ENCODE measurements at regions not wholly inside any gene's neighbourhood (a gene's known extent, or its start where the extent isn't known, plus 50 kb on each side); places are given as distances from the start of the nearest gene placed in this dataset.

DNA sequence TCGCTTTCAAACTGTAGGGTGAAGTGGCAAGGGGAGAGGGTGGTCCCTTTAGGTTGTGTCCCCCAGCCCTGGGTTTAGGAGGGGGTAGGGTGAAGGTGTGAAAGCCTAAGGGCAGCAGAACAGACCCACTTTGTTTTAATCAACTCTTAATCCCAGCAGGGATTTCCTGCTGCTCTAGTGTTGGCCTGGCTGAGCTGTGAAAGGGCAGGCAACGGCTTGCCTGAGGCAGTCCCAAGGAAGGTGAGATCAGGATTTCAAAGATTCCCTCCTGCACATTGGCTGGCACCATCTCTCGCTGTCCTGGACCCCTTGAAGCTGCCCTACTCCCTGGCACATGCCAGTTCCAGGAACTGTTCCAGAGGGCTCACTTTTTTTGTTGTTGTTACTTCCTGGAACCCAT, 221.3 kb downstream of the INSC start:
- Histone ChIP-seq H3K27me3 (ENCODE audit: control insufficient read depth, insufficient read depth, low read length) (no peaks in the 10 kb centered on the region), H3K4me3 (ENCODE audit: low read depth in 2 of 2, low read length in 2 of 2) (no peak overlapping the region), H3K9me3 (ENCODE audit: control insufficient read depth, insufficient read depth, low read depth, low read length) (no peaks in the 10 kb centered on the region), H3K4me1 (ENCODE audit: control insufficient read depth, insufficient read depth, low read length) (no peaks in the 10 kb centered on the region), H3K27ac (ENCODE audit: low read length) (no peak overlapping the region), H3K36me3 (ENCODE audit: control insufficient read depth, insufficient read depth, low read length) (no peaks in the 10 kb centered on the region)
- ATAC-seq (no peak), DNase-seq (ENCODE audit: low read depth, low spot score) (no peak)
- in situ Hi-C loops (cut with HindIII; ENCODE audit: low pct_unique_long_range_greater_than_20kb, low sequenced_read_pairs) (no loop called here), intact Hi-C loops (cut with micrococcal nuclease; ENCODE audit: unreplicated experiment) (no loop called here)
- POLR2A ChIA-PET, result no interaction called here
- CTCF ChIA-PET, result no interaction called here
- no TSS peak for BruUV-seq (replicated peaks)
- TF ChIP-seq SIN3A (IDR thresholded peaks at IDR 0.05; ENCODE audit: borderline replicate concordance, insufficient read depth, low read depth, low read length), result no peak
- TF ChIP-seq, protein P1, sequence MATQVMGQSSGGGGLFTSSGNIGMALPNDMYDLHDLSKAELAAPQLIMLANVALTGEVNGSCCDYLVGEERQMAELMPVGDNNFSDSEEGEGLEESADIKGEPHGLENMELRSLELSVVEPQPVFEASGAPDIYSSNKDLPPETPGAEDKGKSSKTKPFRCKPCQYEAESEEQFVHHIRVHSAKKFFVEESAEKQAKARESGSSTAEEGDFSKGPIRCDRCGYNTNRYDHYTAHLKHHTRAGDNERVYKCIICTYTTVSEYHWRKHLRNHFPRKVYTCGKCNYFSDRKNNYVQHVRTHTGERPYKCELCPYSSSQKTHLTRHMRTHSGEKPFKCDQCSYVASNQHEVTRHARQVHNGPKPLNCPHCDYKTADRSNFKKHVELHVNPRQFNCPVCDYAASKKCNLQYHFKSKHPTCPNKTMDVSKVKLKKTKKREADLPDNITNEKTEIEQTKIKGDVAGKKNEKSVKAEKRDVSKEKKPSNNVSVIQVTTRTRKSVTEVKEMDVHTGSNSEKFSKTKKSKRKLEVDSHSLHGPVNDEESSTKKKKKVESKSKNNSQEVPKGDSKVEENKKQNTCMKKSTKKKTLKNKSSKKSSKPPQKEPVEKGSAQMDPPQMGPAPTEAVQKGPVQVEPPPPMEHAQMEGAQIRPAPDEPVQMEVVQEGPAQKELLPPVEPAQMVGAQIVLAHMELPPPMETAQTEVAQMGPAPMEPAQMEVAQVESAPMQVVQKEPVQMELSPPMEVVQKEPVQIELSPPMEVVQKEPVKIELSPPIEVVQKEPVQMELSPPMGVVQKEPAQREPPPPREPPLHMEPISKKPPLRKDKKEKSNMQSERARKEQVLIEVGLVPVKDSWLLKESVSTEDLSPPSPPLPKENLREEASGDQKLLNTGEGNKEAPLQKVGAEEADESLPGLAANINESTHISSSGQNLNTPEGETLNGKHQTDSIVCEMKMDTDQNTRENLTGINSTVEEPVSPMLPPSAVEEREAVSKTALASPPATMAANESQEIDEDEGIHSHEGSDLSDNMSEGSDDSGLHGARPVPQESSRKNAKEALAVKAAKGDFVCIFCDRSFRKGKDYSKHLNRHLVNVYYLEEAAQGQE (IDR thresholded peaks at IDR 0.05; ENCODE audit: insufficient read depth in 1 of 2, low read depth in 2 of 2, low read length in 1 of 2), result no peak
- TF ChIP-seq, protein P2, sequence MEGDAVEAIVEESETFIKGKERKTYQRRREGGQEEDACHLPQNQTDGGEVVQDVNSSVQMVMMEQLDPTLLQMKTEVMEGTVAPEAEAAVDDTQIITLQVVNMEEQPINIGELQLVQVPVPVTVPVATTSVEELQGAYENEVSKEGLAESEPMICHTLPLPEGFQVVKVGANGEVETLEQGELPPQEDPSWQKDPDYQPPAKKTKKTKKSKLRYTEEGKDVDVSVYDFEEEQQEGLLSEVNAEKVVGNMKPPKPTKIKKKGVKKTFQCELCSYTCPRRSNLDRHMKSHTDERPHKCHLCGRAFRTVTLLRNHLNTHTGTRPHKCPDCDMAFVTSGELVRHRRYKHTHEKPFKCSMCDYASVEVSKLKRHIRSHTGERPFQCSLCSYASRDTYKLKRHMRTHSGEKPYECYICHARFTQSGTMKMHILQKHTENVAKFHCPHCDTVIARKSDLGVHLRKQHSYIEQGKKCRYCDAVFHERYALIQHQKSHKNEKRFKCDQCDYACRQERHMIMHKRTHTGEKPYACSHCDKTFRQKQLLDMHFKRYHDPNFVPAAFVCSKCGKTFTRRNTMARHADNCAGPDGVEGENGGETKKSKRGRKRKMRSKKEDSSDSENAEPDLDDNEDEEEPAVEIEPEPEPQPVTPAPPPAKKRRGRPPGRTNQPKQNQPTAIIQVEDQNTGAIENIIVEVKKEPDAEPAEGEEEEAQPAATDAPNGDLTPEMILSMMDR (IDR thresholded peaks at IDR 0.05), result no peak
- no peak for TF ChIP-seq TCF7L2 (IDR thresholded peaks at IDR 0.05; ENCODE audit: low read depth, low read length)
- TF ChIP-seq POLR2AphosphoS5 (IDR thresholded peaks at IDR 0.05; ENCODE audit: low read depth, low read length), result no peak

DNA sequence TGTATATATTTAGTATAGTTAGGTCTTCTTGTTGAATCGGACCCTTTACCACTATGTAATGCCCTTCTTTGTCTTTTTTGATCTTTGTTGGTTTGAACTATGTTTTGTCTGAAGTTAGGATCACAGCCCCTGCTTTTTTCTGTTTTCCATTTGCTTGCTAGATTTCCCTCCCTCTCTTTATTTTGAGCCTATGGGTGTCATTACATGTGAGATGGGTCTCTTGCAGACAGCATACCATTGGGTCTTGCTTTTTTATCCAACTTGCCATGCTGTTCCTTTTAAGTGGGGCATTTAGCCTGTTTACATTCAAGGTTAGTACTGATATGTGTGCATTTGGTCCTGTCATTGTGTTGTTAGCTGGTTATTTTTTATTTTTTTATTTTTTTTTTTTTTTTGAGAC, 224.6 kb downstream of the INSC start:
- Histone ChIP-seq H3K36me3 (ENCODE audit: control insufficient read depth, insufficient read depth, low read length) (no peaks in the 10 kb centered on the region), H3K9me3 (ENCODE audit: control insufficient read depth, insufficient read depth, low read depth, low read length) (no peaks in the 10 kb centered on the region), H3K27ac (ENCODE audit: low read length) (no peak overlapping the region), H3K27me3 (ENCODE audit: control insufficient read depth, insufficient read depth, low read length) (no peaks in the 10 kb centered on the region), H3K4me1 (ENCODE audit: control insufficient read depth, insufficient read depth, low read length) (no peaks in the 10 kb centered on the region), H3K4me3 (ENCODE audit: low read depth in 2 of 2, low read length in 2 of 2) (no peak overlapping the region)
- intact Hi-C loops (cut with micrococcal nuclease; ENCODE audit: unreplicated experiment), result no loop called here
- ATAC-seq (no peak), DNase-seq (ENCODE audit: low read depth, low spot score) (no peak)
- no peak for TF ChIP-seq TCF7L2 (IDR thresholded peaks at IDR 0.05; ENCODE audit: low read depth, low read length)
- TF ChIP-seq SIN3A (IDR thresholded peaks at IDR 0.05; ENCODE audit: borderline replicate concordance, insufficient read depth, low read depth, low read length), result no peak
- TF ChIP-seq POLR2AphosphoS5 (IDR thresholded peaks at IDR 0.05; ENCODE audit: low read depth, low read length), result no peak
- TF ChIP-seq, protein P1 (IDR thresholded peaks at IDR 0.05; ENCODE audit: insufficient read depth in 1 of 2, low read depth in 2 of 2, low read length in 1 of 2), result no peak
- TF ChIP-seq, protein P2 (IDR thresholded peaks at IDR 0.05), result no peak
- POLR2A ChIA-PET, result no interaction called here
- BruUV-seq (replicated peaks), result no TSS peak
- in situ Hi-C loops (cut with HindIII; ENCODE audit: low pct_unique_long_range_greater_than_20kb, low sequenced_read_pairs), result no loop called here
- CTCF ChIA-PET, result no interaction called here

Measured in Panc1 (cell line).